SK-N-SH (cell line): ENCODE measurements at regions not wholly inside any gene's neighbourhood (a gene's known extent, or its start where the extent isn't known, plus 50 kb on each side); places are given as distances from the start of the nearest gene placed in this dataset.

Experiments used
- EZH2phosphoT487 ChIP-seq: fragments of 200-600 bp; sonication (generic); IDR thresholded peaks from 2 replicates; pipeline ENCODE4 v1.6.1; 2017; ENCODE audit warnings: low read depth, mixed run types, mild to moderate bottlenecking, antibody characterized with exemption, moderate library complexity, borderline replicate concordance
- JUND ChIP-seq: IDR thresholded peaks from 2 replicates; pipeline ENCODE4 v1.4.0; 2012
- POLR2AphosphoS5 ChIP-seq: IDR thresholded peaks from 2 replicates; pipeline ENCODE4 v1.6.1; 2012; ENCODE audit warnings: low read depth, low read length
- RCOR1 ChIP-seq: fragments of 150-350 bp; IDR thresholded peaks from 2 replicates; pipeline ENCODE4 v1.6.1; 2017; ENCODE audit warnings: antibody characterized with exemption, low read length
- TAF1 ChIP-seq: IDR thresholded peaks from 2 replicates; pipeline ENCODE4 v1.6.1; 2012; ENCODE audit warnings: low read depth, mild to moderate bottlenecking, low read length, moderate library complexity, borderline replicate concordance
- YY1 ChIP-seq: IDR thresholded peaks from 2 replicates; pipeline ENCODE4 v1.4.0; 2012; ENCODE audit warnings: low read depth, mild to moderate bottlenecking
- TF ChIP-seq, protein P1 (sequence below): fragments of 200-600 bp; sonication (generic); IDR thresholded peaks from 2 replicates; pipeline ENCODE4 v1.6.1; 2017; ENCODE audit warnings: antibody characterized with exemption, mild to moderate bottlenecking, moderate library complexity

DNA sequence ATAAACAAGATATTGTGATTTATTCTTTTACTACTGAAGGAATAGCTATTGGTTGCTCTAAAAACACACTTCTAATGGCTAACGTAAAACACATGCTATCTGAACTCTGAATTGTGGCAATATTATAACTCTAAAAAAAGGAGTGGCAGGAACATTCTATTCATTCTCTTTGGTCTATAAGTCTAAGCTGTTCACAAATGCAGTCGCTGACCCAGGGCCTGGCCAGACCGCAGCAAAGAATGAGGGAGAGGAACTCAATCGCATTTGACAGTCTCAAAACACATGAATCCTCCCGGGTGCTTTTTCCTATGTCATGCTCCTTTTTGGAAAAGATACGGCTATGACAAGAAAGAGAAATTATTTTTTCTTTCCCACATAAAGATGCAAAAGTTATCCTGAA, 651.6 kb upstream of the PITX2 start:
- TF ChIP-seq, protein P1, sequence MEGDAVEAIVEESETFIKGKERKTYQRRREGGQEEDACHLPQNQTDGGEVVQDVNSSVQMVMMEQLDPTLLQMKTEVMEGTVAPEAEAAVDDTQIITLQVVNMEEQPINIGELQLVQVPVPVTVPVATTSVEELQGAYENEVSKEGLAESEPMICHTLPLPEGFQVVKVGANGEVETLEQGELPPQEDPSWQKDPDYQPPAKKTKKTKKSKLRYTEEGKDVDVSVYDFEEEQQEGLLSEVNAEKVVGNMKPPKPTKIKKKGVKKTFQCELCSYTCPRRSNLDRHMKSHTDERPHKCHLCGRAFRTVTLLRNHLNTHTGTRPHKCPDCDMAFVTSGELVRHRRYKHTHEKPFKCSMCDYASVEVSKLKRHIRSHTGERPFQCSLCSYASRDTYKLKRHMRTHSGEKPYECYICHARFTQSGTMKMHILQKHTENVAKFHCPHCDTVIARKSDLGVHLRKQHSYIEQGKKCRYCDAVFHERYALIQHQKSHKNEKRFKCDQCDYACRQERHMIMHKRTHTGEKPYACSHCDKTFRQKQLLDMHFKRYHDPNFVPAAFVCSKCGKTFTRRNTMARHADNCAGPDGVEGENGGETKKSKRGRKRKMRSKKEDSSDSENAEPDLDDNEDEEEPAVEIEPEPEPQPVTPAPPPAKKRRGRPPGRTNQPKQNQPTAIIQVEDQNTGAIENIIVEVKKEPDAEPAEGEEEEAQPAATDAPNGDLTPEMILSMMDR = no peak
- TF ChIP-seq RCOR1 (no peak), POLR2AphosphoS5 (no peak), TAF1 (no peak), YY1 (no peak), JUND (no peak), EZH2phosphoT487 (no peak)
